Thyroid gland (tissue), 4 donors: ENCODE measurements at regions not wholly inside any gene's neighbourhood (a gene's known extent, or its start where the extent isn't known, plus 50 kb on each side); places are given as distances from the start of the nearest gene placed in this dataset.
A peak's percentile ranks its signal among the peaks of the same experiment; 100 is the strongest.
"Not testable (repeated sequence)": the region's sequence is repeated elsewhere in the genome, so short reads cannot be mapped to it uniquely, and the experiment has no call there.

ENCODE experiments used
- DNase-seq, 2 donors: peaks; one replicate each; pipeline ENCODE4 v3.0.0-alpha.2; 2019
- H3K27ac ChIP-seq, 3 donors: fragments of 200-600 bp; sonication (generic); 1 replicate in 2 of 3; 2 replicates in 1 of 3; pipeline ENCODE4 v1.5.1; 2016 to 2019; ENCODE audit warnings: mild to moderate bottlenecking in 1 of 3, moderate library complexity in 1 of 3
- H3K27me3 ChIP-seq: fragments of 200-600 bp; sonication (generic); one replicate; pipeline ENCODE4 v1.5.1; 2019
- H3K36me3 ChIP-seq, 2 donors: fragments of 200-600 bp; sonication (generic); one replicate each; pipeline ENCODE4 v1.5.1; 2016 to 2019
- H3K4me1 ChIP-seq, 2 donors: fragments of 200-600 bp; sonication (generic); one replicate each; pipeline ENCODE4 v1.5.1; 2017 to 2019
- H3K4me3 ChIP-seq, 3 donors: fragments of 200-600 bp; sonication (generic); replicated peaks in 1 of 3; 1 replicate in 2 of 3; 2 replicates in 1 of 3; pipeline ENCODE4 v1.5.1; 2016; ENCODE audit warnings: mild to moderate bottlenecking in 1 of 3
- H3K9me3 ChIP-seq: fragments of 200-600 bp; sonication (generic); one replicate; pipeline ENCODE4 v1.5.1; 2017
- POLR2A ChIP-seq, 2 donors: fragments of 450-650 bp; IDR thresholded peaks; one replicate each; pipeline ENCODE4 v1.6.1; 2017; ENCODE audit warnings: antibody characterized with exemption in 2 of 2, mild to moderate bottlenecking in 2 of 2, moderate library complexity in 1 of 2
- WGBS, 2 donors: methylation state at CpG; one replicate each; pipeline ENCODE4 v1.1.5; 2017; 5-methylcytosine and 5-hydroxymethylcytosine counted together
- intact Hi-C: fragments of 100-400 bp; cut with DNase I; formaldehyde crosslinking; loops from one replicate; pipeline ENCODE4 v1.15.1; 2023
- TF ChIP-seq, protein P1 (sequence below), 6 experiments: fragments of 200-600 bp in 3 of 6; fragments of 450-650 bp in 3 of 6; sonication (generic) in 3 of 6; IDR thresholded peaks; one replicate each; pipeline ENCODE4 v1.5.1; 2016 to 2019; ENCODE audit warnings: antibody characterized with exemption in 6 of 6, mild to moderate bottlenecking in 2 of 6, inconsistent platforms in 1 of 6, moderate library complexity in 1 of 6

GRCh38 chr13:61275251-61275650 lies 140.4 kb downstream of the PCDH20 start:
- H3K4me1 ChIP-seq = no peaks in the 10 kb centered on the region
- no peaks in the 10 kb centered on the region for H3K27me3 ChIP-seq
- no peaks in the 10 kb centered on the region for H3K9me3 ChIP-seq
- no peak for DNase-seq
- 89 to 93% methylated on average over 5 of the region's 5 CpGs for WGBS, 2 donors
- no peaks in the 10 kb centered on the region for H3K36me3 ChIP-seq
- TF ChIP-seq, protein P1, sequence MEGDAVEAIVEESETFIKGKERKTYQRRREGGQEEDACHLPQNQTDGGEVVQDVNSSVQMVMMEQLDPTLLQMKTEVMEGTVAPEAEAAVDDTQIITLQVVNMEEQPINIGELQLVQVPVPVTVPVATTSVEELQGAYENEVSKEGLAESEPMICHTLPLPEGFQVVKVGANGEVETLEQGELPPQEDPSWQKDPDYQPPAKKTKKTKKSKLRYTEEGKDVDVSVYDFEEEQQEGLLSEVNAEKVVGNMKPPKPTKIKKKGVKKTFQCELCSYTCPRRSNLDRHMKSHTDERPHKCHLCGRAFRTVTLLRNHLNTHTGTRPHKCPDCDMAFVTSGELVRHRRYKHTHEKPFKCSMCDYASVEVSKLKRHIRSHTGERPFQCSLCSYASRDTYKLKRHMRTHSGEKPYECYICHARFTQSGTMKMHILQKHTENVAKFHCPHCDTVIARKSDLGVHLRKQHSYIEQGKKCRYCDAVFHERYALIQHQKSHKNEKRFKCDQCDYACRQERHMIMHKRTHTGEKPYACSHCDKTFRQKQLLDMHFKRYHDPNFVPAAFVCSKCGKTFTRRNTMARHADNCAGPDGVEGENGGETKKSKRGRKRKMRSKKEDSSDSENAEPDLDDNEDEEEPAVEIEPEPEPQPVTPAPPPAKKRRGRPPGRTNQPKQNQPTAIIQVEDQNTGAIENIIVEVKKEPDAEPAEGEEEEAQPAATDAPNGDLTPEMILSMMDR (IDR thresholded peaks at IDR 0.05) = no peak
- no peak for TF ChIP-seq POLR2A (IDR thresholded peaks at IDR 0.05)
- no peak overlapping the region for H3K27ac ChIP-seq
- H3K4me3 ChIP-seq = no peak overlapping the region
- intact Hi-C loops = no loop called here

DNA sequence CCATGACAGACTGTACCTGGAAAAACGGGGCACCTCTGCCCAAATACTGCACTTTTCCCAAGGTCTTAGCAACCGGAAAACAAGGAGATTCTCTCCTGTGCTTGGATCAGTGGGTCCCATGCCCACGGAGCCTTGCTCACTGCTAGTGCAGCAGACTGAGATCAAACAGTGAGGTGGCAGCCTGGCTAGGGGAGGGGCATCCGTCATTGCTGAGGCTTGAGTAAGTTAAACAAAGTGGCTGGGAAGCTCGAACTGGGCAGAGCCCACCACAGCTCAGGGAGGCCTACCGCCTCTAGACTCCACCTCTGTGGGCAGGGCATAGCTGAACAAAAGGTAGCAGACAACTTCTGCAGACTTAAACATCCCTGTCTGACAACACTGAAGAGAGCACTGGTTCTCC lies 148.8 kb downstream of the PCDH20 start:
- H3K27me3 ChIP-seq, H3K9me3 ChIP-seq, intact Hi-C loops, H3K4me3 ChIP-seq, H3K27ac ChIP-seq, H3K36me3 ChIP-seq, H3K4me1 ChIP-seq, DNase-seq: not testable (repeated sequence)
- WGBS, 2 donors = 88 to 100% methylated on average over 4 to 6 of the region's 6 CpGs

- Histone ChIP-seq H3K4me3 (no peak overlapping the region), H3K36me3 (no peaks in the 10 kb centered on the region), H3K4me1 (no peaks in the 10 kb centered on the region), H3K27me3 (no peaks in the 10 kb centered on the region), H3K9me3 (no peaks in the 10 kb centered on the region), H3K27ac (no peak overlapping the region)
- intact Hi-C loops = no loop called here
- TF ChIP-seq, protein P1 (IDR thresholded peaks at IDR 0.05) = no peak
- TF ChIP-seq POLR2A (IDR thresholded peaks at IDR 0.05) = no peak
- DNase-seq = no peak
- WGBS, 2 donors = 82 to 85% methylated on average over 4 of the region's 4 CpGs
Measured at GRCh38 chr13:61261746-61262472, 153.7 kb downstream of the PCDH20 start.

DNA sequence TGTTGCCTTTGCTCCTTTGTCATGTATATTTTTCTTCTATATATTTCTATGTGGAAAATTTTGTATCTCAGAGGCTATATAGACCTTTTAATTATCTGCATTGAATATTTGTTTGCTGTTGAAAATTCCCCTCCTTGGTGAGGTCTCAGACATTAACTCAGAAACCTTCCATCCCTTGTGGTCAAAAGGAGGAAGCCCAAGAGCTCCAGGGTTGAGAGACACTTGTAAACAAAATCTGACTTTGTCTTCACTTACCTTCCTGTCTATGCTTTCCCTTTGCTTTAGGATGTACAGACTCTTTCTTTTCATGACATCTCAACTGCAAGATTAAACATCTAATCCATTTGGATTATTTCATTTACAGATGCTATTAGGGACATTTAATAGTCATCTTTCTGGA lies 157.5 kb downstream of the PCDH20 start:
- intact Hi-C loops = no loop called here
- Histone ChIP-seq H3K9me3 (no peaks in the 10 kb centered on the region), H3K27me3 (no peaks in the 10 kb centered on the region), H3K27ac (no peak overlapping the region), H3K4me1 (no peaks in the 10 kb centered on the region), H3K36me3 (no peaks in the 10 kb centered on the region), H3K4me3 (no peak overlapping the region)
- DNase-seq = no peak
- TF ChIP-seq, protein P1 (IDR thresholded peaks at IDR 0.05) = no peak
- no peak for TF ChIP-seq POLR2A (IDR thresholded peaks at IDR 0.05)

DNA sequence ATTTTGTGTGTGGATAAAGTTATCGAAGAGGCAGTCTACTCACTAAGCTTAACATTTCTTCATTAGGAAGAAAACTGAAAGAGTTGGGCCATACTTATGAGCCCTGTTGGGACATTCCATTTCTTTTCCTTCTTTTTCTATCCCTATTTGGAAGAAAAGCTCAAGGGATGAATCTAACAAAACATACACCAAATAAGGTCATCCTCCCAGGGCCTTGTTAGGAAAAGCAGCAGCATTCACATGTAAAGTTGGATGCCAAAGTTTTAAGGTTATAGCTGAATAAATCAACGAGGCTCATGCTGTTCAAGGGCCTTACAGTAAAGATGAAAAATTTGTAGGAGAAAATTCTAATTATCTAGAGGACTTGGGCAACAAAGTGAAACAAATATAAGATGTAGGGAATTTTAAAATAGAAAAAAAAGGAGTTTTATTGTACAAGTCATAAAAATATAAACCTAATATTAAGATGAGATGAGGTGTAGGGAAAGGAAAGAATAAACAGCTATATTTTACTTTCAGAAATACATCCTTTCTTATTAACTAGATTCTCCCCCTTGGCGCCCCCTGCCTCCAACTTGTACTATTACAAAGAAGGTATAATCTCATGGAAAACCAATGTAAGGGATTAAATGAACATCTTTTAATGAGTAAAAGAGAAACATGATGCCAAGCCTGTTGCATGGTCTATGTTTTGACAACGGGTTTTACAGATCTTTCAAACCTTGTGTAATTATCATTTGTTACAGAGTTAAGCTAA lies 160.4 kb downstream of the PCDH20 start:
- intact Hi-C loops = no loop called here
- Histone ChIP-seq H3K36me3 (no peaks in the 10 kb centered on the region), H3K4me1 (no peaks in the 10 kb centered on the region), H3K27ac (no peak overlapping the region), H3K4me3 (no peak overlapping the region), H3K9me3 (no peaks in the 10 kb centered on the region), H3K27me3 (no peaks in the 10 kb centered on the region)
- whole genome bisulfite sequencing, 2 donors = 62 to 64% methylated on average over 4 of the region's 4 CpGs
- TF ChIP-seq, protein P1 (IDR thresholded peaks at IDR 0.05) = no peak
- no peak for TF ChIP-seq POLR2A (IDR thresholded peaks at IDR 0.05)
- DNase-seq = peak in 1 of 2 donors; percentile 10
